Hematopoietic multipotent progenitor cell treated with erythropoietin and hydrocortisone succinate and interleukin-3 and kit ligand, for 6 days (in vitro differentiated cells): ENCODE measurements at regions not wholly inside any gene's neighbourhood (a gene's known extent, or its start where the extent isn't known, plus 50 kb on each side); places are given as distances from the start of the nearest gene placed in this dataset.
"Not testable (repeated sequence)": the region's sequence is repeated elsewhere in the genome, so short reads cannot be mapped to it uniquely, and the experiment has no call there.

Source experiments
- DNase-seq: peaks from one replicate; pipeline ENCODE4 v3.0.0-alpha.2; 2015

- no peak for DNase-seq
Observed at GRCh38 chr10:94091649-94092048, 97.9 kb downstream of the PLCE1 start.

- DNase-seq, result no peak
Observed at GRCh38 chr10:94092848-94093247, 99.1 kb downstream of the PLCE1 start.

GRCh38 chr10:94093286-94093905 is 99.7 kb downstream of the PLCE1 start:
- DNase-seq, result no peak

- no peak for DNase-seq
Observed at GRCh38 chr10:94094540-94094939, 100.8 kb downstream of the PLCE1 start.

DNA sequence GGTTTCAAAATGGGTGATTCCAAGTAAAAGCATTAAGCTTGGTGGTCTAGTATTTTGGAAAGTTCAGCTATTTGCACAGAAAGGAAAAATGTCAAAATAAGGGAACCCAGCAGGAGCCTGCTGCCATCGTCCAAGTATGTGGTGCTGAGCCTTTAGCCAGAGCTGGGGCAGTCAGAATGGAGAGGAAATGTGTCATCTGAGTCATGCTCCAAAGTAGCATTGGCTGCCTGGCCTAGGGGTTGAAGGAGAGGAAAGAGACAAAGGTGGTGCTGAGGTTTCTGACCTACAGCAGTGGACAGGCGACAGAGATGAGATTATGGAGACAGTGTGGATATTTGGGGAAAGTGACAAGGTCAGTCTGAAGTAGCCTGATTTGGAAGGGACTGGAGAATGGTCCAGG is 103.9 kb downstream of the PLCE1 start:
- DNase-seq, result no peak

DNA sequence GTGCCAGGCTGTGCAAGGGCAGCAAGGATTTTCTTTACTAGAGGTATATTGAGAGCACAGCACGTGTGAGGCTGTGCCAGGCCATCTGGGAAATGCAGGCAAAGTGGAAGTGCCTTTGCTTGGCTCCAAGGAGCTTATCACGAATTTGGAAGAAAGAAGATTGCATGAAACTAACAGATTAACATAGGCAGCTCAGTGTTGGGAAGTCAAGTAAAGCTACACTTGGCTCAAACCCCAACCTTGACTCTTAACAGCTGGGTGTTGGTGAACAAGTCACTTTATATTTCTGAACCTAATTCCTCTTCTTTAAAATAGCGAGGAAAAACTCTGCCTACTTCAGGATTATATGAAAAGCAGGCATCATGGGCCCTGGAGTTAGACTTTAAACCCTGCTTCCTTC is 105.2 kb downstream of the PLCE1 start:
- DNase-seq, result no peak

GRCh38 chr10:94101894-94102293 is 108.2 kb downstream of the PLCE1 start:
- DNase-seq, result no peak

DNA sequence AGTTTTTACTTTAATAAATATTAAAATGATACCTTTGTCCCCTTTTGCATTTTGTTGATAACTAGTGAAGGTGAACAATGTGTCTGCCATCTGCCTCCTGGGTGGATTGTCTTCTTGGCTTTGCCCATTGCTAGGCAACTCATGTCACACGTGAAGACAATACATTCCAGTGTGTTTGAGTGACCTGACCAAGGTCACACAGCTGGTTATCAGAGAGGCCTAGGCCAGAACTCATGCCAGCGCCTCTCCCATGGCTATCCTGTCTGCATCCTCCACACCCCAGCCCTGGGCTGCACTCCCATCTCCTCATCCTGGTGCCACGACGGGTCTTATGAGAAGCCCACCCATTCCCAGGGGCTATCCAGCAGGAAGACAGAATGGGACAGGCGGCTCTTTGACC is 108.7 kb downstream of the PLCE1 start:
- DNase-seq, result no peak

DNA sequence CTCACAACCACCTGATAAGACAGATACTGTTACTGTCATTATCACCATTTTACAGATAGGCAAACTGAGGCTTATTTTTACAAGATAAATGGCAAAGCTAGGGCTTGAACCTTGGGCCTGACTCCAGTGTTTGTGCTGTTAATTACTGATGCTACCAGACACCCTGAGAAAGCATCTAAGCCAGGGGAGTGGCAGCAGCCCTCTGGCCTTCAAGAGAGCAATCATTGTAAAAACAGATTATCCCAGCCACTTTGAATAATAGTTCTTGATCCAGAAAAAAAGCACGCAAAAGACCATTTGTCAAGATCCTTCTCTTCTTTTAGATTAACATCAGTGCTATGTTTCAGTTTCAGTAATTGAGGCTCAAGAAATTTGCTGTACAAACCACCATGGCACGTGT is 109.5 kb downstream of the PLCE1 start:
- no peak for DNase-seq

DNA sequence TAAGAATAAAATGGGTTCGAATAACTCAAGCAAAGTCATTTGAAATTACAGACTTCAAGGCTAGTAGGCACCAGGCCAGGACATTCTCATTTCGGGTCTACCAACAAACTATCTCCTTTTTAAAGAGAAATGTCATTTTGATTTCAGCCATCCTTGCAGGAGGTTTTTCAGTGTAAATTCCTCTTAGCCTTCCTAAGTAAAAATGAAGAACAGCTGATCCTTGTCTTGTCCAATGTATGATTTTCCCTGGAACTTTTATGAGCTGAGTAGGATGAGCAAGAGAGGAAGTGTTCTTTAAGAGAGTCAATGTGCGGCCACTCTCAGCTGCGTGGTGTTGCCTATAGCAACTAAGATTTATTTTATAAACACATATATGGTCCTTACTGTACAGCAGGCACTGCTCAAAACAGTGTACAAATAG is 110.1 kb downstream of the PLCE1 start:
- no peak for DNase-seq

GRCh38 chr10:94104316-94105000 is 110.7 kb downstream of the PLCE1 start:
- no peak for DNase-seq

- no peak for DNase-seq
Observed at GRCh38 chr10:94105226-94105625, 111.5 kb downstream of the PLCE1 start.

GRCh38 chr10:94107191-94107590 is 113.5 kb downstream of the PLCE1 start:
- DNase-seq, result no peak

- DNase-seq, result no peak
Observed at GRCh38 chr10:94108200-94108599, 114.5 kb downstream of the PLCE1 start.

- no peak for DNase-seq
Observed at GRCh38 chr10:94111367-94111766, 117.6 kb downstream of the PLCE1 start.

GRCh38 chr10:94112321-94112720 is 118.6 kb downstream of the PLCE1 start:
- DNase-seq, result no peak

DNA sequence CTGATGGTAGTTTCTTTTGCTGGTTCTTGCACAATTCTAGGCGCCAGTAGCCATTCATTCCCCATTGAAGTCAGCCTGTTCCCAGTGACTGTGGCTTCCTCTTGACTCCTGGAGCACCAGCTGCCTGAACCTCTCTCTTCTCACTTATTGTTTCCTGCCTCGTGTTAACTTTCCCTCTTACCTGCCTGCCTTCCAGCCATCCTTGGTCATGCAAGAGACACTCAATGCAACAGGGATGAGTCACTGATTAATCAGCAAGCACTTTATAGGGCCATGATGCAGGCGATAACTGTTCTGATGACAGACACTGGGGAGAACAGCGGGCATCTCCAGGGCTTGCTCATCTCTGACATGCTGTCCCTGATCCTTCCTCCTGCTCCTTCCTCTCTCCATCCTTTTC is 122.0 kb downstream of the PLCE1 start:
- no peak for DNase-seq

DNA sequence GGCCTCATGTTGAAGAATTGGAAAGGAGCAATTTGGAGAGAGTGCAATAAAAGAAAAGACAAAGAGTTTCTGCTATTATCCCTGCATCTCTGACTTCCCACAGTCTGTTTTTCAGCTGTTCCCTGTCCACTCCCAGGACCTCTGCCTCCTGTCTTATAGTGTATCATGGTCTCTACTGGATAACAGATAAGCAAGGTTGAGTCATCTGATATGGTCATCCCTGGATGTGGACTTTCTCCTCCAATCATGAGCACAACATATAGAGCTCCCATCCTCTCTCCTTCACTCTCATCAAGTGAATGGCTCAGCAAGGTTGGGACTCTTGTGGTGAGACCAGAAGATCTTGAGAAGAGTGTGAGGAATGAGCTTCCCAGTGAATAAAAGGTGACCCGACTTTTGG is 123.1 kb downstream of the PLCE1 start:
- DNase-seq, result no peak

GRCh38 chr10:94122211-94122610 is 128.5 kb downstream of the PLCE1 start:
- DNase-seq, result no peak

DNA sequence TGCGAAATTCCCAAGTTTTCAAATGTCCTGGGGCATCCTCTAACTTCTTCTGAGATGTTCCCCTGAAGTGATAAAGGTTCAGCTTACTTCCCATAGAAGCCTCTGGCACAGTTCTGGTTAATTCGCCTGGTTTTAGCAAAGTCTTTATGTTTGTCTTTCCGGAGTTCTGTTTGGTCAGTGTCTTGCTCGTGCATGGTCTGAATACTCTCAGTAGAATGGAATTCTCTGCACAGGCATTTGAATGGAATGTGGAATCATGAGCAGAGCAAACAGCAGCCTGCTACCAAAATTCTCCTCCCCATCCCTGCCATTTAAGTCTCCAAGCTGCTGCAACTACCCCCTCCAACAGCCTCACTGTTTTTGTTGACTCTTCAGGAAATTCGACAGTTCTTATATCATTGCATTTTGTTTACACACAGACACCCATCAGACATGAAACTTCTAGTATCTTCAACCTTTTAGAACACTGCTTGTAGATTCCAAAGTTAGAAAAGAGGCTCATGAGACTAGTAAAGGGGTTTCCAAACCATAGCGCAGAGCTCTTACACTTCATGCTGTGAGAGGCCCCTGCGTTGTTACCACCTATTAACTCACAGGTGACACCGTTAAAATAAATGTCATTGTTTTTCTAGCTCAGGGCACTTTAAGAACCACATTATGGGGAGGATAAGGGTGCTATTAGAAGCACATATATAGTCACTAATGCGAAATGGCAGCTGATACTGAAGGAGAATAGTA is 129.7 kb downstream of the PLCE1 start:
- no peak for DNase-seq

- not testable (repeated sequence) for DNase-seq
Observed at GRCh38 chr10:94124147-94124546, 130.4 kb downstream of the PLCE1 start.

GRCh38 chr10:94125268-94125667 is 131.5 kb downstream of the PLCE1 start:
- not testable (repeated sequence) for DNase-seq

DNA sequence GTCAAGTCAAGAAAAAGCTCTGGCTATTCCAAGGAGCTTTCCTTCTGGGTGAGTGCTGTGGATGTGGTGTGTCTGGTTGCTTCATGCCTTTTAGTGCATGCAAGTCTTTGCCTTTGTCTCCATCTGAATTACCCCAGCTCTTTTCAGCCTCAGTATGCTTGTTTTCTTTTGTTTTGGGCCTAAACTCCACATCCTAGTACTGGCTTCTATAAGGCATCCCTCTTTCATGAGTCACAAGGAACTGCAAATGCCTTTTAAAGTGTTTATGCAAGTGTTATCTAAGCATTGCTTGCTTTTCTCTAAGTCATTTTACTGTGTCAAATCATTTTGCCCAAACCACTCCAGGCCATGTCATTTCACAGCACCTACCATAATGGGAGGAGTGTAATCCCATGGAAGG is 132.1 kb downstream of the PLCE1 start:
- no peak for DNase-seq
